HG03520 (cell line): ENCODE measurements at regions not wholly inside any gene's neighbourhood (a gene's known extent, or its start where the extent isn't known, plus 50 kb on each side); places are given as distances from the start of the nearest gene placed in this dataset.
"Not testable (repeated sequence)": the region's sequence is repeated elsewhere in the genome, so short reads cannot be mapped to it uniquely, and the experiment has no call there.

ENCODE experiments used
- ATAC-seq: cut with Tn5 transposase; IDR thresholded peaks from one replicate; pipeline ENCODE4 v1.9.1; 2021; ENCODE audit warnings: mild to moderate bottlenecking, moderate library complexity; ENCODE audit not compliant: unreplicated experiment

DNA sequence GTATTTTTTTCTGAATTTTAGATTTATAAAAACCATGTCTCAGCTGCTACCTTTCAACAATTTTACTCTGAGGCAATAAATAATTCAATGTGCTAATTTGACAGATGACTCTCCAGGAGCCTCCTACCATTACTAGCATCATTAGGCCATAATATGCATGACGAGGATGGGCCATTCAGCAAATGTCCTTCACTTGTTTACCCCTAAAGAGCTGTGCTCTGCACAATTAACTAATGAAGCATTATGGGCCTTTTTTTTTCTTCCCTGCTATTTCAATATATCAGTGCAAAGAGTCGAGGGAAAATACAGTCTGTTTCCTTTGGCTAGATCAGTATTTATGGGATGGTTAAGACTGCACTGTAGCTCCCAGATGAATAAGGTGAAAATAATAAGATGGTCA, 627.2 kb downstream of the ISL1 start:
- ATAC-seq = no peak

DNA sequence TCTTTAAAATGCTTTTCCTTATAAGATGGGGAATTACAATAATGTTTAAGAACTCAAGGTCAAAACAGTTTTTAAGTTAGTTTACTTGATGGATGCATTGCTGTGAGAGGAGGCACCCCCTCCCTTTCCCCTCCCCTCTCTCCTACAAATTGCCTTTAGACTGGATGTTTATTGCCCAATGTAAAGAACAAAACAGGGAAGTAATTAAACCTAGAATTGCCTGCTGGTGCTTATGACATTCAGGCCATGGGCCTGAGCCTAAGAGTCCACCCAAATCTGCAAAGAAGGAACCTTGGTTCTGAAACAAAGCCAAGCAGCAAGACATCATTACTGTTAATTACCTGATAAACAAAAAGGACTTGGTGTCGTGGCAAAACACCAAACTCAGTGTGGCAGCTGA, 630.3 kb downstream of the ISL1 start:
- ATAC-seq = no peak

DNA sequence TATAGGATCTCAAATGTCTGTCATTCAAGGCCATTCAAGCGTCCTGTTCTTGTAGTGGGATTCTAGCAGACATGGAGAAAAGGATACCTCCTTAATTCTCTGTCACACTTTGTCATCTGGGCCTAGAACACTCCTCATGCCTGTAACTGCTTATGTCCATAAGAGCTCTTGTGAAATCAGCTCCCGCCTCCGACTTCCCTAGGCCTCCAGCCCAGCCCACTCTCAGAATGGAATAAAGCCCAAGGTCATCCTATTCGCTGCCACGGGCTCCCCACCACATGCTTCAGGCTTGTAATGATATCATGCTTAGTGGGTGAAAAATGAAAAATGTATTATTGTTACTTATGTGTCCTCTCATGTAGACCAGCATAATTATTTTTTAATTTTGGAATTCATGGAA, 632.5 kb downstream of the ISL1 start:
- ATAC-seq = no peak

- ATAC-seq = no peak
Measured at GRCh38 chr5:52017567-52017966, 634.3 kb downstream of the ISL1 start.

GRCh38 chr5:52024359-52024758, 641.1 kb downstream of the ISL1 start:
- no peak for ATAC-seq

DNA sequence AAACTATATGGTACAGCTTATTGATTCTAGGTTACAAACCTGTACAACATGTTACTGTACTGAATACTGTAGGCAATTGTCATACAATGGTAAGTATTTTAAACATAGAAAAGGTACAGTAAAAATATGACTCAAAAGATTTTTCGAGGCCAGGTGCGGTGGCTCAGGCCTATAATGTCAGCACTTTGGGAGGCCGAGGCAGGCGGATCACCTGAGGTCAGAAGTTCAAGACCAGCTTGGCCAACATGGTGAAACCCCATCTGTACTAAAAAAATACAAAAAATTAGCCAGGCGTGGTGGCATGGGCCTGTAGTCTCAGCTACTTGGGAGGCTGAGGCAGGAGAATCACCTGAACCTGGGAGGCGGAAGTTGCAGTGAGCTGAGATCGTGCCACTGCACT, 646.6 kb downstream of the ISL1 start:
- not testable (repeated sequence) for ATAC-seq

- ATAC-seq = no peak
Measured at GRCh38 chr5:52041842-52042241, 658.6 kb downstream of the ISL1 start.

DNA sequence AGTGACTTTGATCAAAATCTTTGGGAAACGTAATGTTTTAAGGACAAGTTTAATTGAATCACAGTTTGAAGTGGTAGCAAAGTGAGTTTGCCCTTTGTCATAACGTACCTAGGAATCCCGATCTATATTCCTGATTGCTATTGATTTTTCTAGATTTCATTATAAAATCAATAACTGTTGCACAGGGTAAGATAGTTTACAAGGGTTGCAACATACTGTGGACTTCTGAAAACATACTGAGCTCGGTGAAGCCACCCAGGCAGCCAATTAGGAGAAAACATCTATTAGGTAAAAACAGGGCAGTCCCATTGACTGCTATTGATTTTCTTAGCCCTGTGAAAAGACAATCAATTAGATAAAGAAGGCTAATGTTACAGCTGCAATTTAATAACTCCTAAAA, 659.9 kb downstream of the ISL1 start:
- no peak for ATAC-seq

- no peak for ATAC-seq
Measured at GRCh38 chr5:52043543-52043942, 660.3 kb downstream of the ISL1 start.

DNA sequence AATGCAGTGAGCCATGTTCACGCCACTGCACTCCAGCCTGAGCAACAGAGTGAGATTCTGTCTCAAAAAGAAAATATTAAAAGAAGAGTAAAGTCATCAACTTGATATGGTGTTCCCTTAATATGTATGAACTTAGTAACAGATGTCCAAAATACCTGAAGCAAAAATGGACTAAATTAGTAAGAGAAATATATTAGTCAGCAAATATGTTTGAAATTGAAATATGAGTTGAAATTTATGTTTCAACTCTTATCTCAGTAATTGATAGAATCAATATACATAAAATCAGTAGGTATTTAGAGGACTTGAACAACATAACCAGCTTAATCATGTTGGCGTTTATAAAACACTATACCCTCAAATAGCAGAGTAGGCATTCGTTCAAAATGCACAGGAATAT, 668.5 kb downstream of the ISL1 start:
- no peak for ATAC-seq

DNA sequence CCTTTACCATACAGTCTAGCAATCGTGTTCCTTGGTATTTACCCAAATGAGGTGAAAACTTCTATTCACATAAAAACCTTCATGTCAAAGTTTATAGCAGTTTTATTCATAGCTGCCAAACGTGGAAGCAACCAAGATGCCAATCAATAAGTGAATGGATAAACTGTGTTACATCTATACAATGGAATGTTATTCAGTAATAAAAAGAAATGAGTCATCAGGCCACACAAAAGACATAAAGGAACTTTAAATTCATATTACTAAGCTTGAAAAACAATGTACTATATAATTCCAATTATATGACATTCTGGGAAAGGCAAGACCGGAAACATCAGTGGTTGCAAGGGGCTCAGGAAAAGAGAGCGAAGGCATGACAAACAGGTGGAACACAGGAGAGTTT, 679.9 kb downstream of the ISL1 start:
- ATAC-seq = no peak

DNA sequence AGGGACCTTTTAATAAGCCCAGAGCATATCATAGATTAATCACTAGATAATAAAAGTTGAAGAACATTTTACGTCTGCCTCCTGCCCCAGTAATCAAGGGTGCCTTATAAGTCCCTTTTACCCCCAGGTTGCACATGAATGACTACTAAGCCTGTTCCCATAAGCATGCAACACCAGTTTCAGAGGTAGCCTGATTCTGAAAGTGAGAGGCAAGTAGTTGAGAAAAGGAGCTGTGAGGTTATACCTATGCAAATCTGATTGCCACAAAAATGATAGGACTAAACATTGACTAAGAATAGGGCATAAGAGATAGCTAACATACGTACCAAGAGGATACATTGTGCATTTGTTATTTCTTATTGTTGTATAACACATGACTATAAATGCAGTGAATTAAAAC, 681.9 kb downstream of the ISL1 start:
- ATAC-seq = peak; percentile 80

DNA sequence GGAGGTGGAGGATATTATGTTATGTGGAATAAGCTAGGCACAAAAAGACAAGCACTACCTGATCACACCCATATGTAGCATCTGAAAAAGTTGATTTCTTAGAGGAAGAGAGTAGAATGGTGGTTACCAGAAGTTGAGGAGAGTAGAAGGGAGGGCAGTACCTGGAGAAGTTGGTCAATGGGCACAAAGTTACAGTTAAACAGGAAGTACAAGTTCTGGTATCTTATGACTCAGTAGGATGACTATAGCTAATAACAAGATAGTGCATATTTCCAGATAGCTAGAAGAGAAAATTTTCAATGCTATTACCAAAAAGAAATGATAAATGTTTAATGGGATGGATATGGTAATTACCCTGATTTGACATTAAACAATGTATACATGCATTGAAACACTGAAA, 686.7 kb downstream of the ISL1 start:
- no peak for ATAC-seq

DNA sequence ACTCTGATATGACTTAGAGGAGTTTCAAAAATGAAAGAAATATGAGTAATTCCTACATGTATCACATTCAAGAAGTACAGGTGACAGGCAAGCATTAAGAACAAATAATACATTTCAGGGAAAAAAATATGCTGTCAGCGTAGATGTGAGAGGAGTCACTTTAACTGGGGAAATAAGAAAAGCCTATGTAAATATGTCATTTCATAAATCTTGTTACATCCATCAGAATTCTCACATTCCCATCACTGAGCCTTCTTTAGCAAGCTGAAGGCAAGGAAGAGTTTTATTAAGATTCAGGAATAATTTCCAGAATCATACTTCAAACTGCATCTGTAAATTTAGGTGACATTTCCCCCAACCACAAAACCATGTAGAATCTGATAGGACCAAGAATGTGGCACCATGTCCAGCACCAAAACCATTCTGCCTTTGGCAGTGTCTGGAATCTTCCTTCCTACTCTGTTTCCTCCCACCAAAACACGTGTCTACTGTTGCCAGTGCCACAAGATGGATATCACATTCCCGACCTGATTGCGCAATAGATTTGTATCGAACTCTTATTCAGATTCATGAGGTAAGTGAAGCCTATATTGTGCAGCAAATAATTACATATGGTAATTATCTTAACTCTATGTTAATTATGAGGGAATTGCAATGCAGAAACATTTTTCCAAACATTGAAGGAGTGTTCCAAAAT, 690.9 kb downstream of the ISL1 start:
- ATAC-seq = no peak

GRCh38 chr5:52077941-52078815, 694.9 kb downstream of the ISL1 start:
- no peak for ATAC-seq

DNA sequence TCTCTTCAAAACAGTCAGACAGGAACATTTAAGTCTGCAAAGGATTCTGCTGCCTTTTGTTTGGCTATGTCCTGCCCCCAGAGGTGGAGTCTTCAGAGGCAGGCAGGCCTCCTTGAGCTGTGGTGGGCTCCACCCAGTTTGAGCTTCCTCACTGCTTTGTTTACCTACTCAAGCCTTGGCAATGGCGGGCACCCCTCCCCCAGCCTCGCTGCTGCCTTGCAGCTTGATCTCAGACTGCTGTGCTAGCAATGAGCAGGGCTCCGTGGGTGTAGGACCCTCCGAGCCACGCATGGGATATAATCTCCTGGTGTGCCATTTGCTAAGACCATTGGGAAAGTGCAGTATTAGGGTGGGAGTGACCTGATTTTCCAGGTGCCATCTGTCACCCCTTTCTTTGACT, 685.4 kb upstream of the ITGA1 start:
- ATAC-seq = not testable (repeated sequence)

GRCh38 chr5:52107210-52107905, 680.4 kb upstream of the ITGA1 start:
- ATAC-seq = no peak

DNA sequence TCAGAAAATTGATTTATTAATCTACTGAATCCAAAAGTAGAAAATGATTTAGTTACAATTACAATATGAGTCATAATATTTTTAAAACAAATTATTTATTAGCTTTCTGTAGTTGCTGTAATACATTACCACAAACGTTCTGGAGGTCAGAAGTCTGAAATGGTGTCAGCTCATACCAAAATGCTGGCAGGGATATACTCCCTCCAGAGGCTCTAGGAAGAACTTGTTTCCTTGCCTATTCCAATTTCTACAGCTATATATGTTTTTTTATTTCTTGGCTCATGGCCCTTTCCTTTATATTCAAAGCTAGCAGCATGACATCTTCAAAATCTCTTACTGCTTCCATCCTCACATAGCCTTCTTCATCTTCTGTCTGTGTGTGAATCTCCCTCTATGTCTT, 667.9 kb upstream of the ITGA1 start:
- no peak for ATAC-seq

DNA sequence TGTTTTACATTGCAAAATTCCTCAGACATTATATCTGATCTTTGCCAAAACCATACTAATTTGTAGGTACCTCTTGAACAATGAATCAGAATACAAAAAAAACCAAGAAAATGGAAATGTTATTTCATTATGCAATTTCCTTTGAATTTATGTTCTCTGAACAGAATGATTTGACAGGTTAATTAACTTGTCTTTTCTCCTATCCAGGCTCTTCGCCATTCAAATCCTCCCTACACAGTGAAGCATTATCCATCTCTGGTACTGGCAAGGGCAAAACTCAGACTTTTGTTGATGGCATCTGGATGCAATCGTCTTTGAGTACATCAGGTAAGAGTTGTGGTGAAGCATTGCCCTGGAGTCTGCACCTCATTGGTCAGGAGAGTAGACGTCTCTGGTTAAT, 655.7 kb upstream of the ITGA1 start:
- ATAC-seq = no peak

DNA sequence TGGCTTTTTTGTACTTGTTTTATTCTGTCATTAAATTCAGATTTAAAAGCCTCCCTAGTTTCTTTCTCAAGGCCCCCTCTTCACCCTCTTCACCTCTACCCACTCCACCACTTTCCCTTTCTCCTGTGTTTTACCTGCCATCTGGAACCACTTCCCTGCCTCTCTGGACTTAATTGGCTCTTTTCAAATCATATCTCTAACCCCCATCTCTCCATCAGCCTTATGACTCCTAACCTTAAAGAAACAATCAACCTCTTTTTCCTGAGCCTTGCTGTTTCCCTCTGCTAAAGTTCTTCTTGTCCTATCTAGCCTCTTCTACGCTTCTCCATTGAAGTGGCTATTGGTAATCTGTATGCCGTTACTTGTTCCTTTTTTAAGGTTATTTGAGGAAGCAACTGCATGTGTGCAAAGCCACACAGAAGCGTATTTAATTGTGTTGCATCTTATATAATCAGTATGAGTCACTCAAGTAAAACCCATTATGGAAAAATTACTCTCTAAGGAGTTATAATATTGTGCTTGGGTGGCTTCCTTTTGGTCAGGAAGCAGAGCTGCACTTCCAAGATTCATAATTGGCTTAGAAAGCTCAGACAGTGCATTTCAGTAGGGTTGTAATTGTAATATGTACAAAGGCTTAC, 653.6 kb upstream of the ITGA1 start:
- no peak for ATAC-seq

DNA sequence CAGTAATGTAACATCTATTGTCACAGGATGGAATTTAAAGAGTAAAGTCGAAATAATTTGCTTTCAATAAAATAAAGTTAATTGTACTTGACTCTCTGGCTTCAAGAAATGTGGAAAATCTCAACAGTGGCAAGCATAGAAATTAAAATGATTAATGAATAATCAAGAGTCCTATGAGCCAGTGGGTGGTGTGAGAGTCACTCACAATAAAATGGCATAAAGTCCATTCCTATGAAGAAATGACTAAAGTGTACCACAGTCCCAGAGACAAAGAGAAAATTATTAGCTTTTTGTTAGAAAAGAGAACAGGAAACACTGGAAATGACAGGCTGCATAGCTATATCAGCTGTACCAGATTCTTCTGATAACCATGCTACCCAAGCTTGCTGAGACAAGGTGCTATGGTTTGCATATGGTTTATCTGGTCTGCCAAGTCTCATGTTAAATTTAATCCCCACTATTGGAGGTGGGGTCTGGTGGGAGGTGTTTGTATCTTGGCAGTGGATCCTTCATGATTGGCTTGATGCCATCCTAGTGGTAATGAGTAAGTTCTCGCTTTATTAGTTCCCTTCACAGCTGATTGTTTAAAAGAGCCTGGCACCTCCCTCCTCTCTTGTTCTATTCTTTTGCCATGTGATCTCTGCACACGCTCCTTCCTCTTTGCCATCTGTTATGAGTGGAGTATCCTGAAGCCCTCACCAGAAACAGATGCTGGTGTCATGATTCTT, 647.7 kb upstream of the ITGA1 start:
- ATAC-seq = no peak
